ENCODE measurements at regions not wholly inside any gene's neighbourhood (a gene's known extent, or its start where the extent isn't known, plus 50 kb on each side); places are given as distances from the start of the nearest gene placed in this dataset.
"Not testable (repeated sequence)": the region's sequence is repeated elsewhere in the genome, so short reads cannot be mapped to it uniquely, and the experiment has no call there.

- H3K27ac ChIP-seq (ENCODE audit: low read length) = no peak overlapping the region
- peaks cover 6% of the 10 kb centered on the region for H3K4me1 ChIP-seq (ENCODE audit: control insufficient read depth, insufficient read depth, low read length)
- no peaks in the 10 kb centered on the region for H3K9me3 ChIP-seq (ENCODE audit: control insufficient read depth in 2 of 2, low read length in 2 of 2)
- no peaks in the 10 kb centered on the region for H3K27me3 ChIP-seq (ENCODE audit: control insufficient read depth in 1 of 2, insufficient read depth in 2 of 2, low read length in 2 of 2)
- no peak overlapping the region for H3K9ac ChIP-seq (ENCODE audit: low read length in 2 of 2)
- no peaks in the 10 kb centered on the region for H3K36me3 ChIP-seq (ENCODE audit: control insufficient read depth in 2 of 2, insufficient read depth in 2 of 2, low read length in 2 of 2)
- H3K4me3 ChIP-seq (ENCODE audit: low read length in 2 of 2) = no peak overlapping the region
These were observed 103.3 kb upstream of the CHST15 start for GRCh38 chr10:124196659-124197058.

- Histone ChIP-seq H3K36me3 (ENCODE audit: control insufficient read depth in 2 of 2, insufficient read depth in 2 of 2, low read length in 2 of 2) (no peaks in the 10 kb centered on the region), H3K4me1 (ENCODE audit: control insufficient read depth, insufficient read depth, low read length) (peaks cover 6% of the 10 kb centered on the region), H3K9ac (ENCODE audit: low read length in 2 of 2) (no peak overlapping the region), H3K4me3 (ENCODE audit: low read length in 2 of 2) (no peak overlapping the region), H3K27me3 (ENCODE audit: control insufficient read depth in 1 of 2, insufficient read depth in 2 of 2, low read length in 2 of 2) (no peaks in the 10 kb centered on the region), H3K27ac (ENCODE audit: low read length) (no peak overlapping the region), H3K9me3 (ENCODE audit: control insufficient read depth in 2 of 2, low read length in 2 of 2) (no peaks in the 10 kb centered on the region)
These were observed 100.9 kb upstream of the CHST15 start for GRCh38 chr10:124194199-124194824.

GRCh38 chr10:124193309-124193696, 99.9 kb upstream of the CHST15 start:
- Histone ChIP-seq H3K9me3 (ENCODE audit: control insufficient read depth in 2 of 2, low read length in 2 of 2) (no peaks in the 10 kb centered on the region), H3K27me3 (ENCODE audit: control insufficient read depth in 1 of 2, insufficient read depth in 2 of 2, low read length in 2 of 2) (no peaks in the 10 kb centered on the region), H3K4me1 (ENCODE audit: control insufficient read depth, insufficient read depth, low read length) (peaks cover 6% of the 10 kb centered on the region), H3K4me3 (ENCODE audit: low read length in 2 of 2) (no peak overlapping the region), H3K36me3 (ENCODE audit: control insufficient read depth in 2 of 2, insufficient read depth in 2 of 2, low read length in 2 of 2) (no peaks in the 10 kb centered on the region), H3K9ac (ENCODE audit: low read length in 2 of 2) (no peak overlapping the region), H3K27ac (ENCODE audit: low read length) (no peak overlapping the region)

GRCh38 chr10:124192664-124193308, 99.4 kb upstream of the CHST15 start:
- not testable (repeated sequence) for H3K9ac ChIP-seq (ENCODE audit: low read length in 2 of 2); H3K36me3 ChIP-seq (ENCODE audit: control insufficient read depth in 2 of 2, insufficient read depth in 2 of 2, low read length in 2 of 2); H3K9me3 ChIP-seq (ENCODE audit: control insufficient read depth in 2 of 2, low read length in 2 of 2); H3K27me3 ChIP-seq (ENCODE audit: control insufficient read depth in 1 of 2, insufficient read depth in 2 of 2, low read length in 2 of 2); H3K4me3 ChIP-seq (ENCODE audit: low read length in 2 of 2); H3K27ac ChIP-seq (ENCODE audit: low read length); H3K4me1 ChIP-seq (ENCODE audit: control insufficient read depth, insufficient read depth, low read length)

GRCh38 chr10:124190476-124190875, 97.1 kb upstream of the CHST15 start:
- not testable (repeated sequence) for H3K27ac ChIP-seq (ENCODE audit: low read length); H3K4me1 ChIP-seq (ENCODE audit: control insufficient read depth, insufficient read depth, low read length); H3K4me3 ChIP-seq (ENCODE audit: low read length in 2 of 2); H3K36me3 ChIP-seq (ENCODE audit: control insufficient read depth in 2 of 2, insufficient read depth in 2 of 2, low read length in 2 of 2); H3K9me3 ChIP-seq (ENCODE audit: control insufficient read depth in 2 of 2, low read length in 2 of 2); H3K9ac ChIP-seq (ENCODE audit: low read length in 2 of 2); H3K27me3 ChIP-seq (ENCODE audit: control insufficient read depth in 1 of 2, insufficient read depth in 2 of 2, low read length in 2 of 2)

GRCh38 chr10:124186956-124187355, 93.6 kb upstream of the CHST15 start:
- H3K27me3 ChIP-seq (ENCODE audit: control insufficient read depth in 1 of 2, insufficient read depth in 2 of 2, low read length in 2 of 2) = no peaks in the 10 kb centered on the region
- no peaks in the 10 kb centered on the region for H3K4me1 ChIP-seq (ENCODE audit: control insufficient read depth, insufficient read depth, low read length)
- H3K36me3 ChIP-seq (ENCODE audit: control insufficient read depth in 2 of 2, insufficient read depth in 2 of 2, low read length in 2 of 2) = no peaks in the 10 kb centered on the region
- no peak overlapping the region for H3K9ac ChIP-seq (ENCODE audit: low read length in 2 of 2)
- no peak overlapping the region for H3K4me3 ChIP-seq (ENCODE audit: low read length in 2 of 2)
- no peak overlapping the region for H3K27ac ChIP-seq (ENCODE audit: low read length)
- no peaks in the 10 kb centered on the region for H3K9me3 ChIP-seq (ENCODE audit: control insufficient read depth in 2 of 2, low read length in 2 of 2)

GRCh38 chr10:124185084-124185483, 91.7 kb upstream of the CHST15 start:
- H3K9ac ChIP-seq (ENCODE audit: low read length in 2 of 2) = no peak overlapping the region
- H3K36me3 ChIP-seq (ENCODE audit: control insufficient read depth in 2 of 2, insufficient read depth in 2 of 2, low read length in 2 of 2) = no peaks in the 10 kb centered on the region
- no peak overlapping the region for H3K4me3 ChIP-seq (ENCODE audit: low read length in 2 of 2)
- H3K4me1 ChIP-seq (ENCODE audit: control insufficient read depth, insufficient read depth, low read length) = no peaks in the 10 kb centered on the region
- no peak overlapping the region for H3K27ac ChIP-seq (ENCODE audit: low read length)
- no peaks in the 10 kb centered on the region for H3K27me3 ChIP-seq (ENCODE audit: control insufficient read depth in 1 of 2, insufficient read depth in 2 of 2, low read length in 2 of 2)
- H3K9me3 ChIP-seq (ENCODE audit: control insufficient read depth in 2 of 2, low read length in 2 of 2) = no peaks in the 10 kb centered on the region

- Histone ChIP-seq H3K9ac (ENCODE audit: low read length in 2 of 2) (no peak overlapping the region), H3K36me3 (ENCODE audit: control insufficient read depth in 2 of 2, insufficient read depth in 2 of 2, low read length in 2 of 2) (no peaks in the 10 kb centered on the region), H3K9me3 (ENCODE audit: control insufficient read depth in 2 of 2, low read length in 2 of 2) (no peaks in the 10 kb centered on the region), H3K27me3 (ENCODE audit: control insufficient read depth in 1 of 2, insufficient read depth in 2 of 2, low read length in 2 of 2) (no peaks in the 10 kb centered on the region), H3K27ac (ENCODE audit: low read length) (no peak overlapping the region), H3K4me3 (ENCODE audit: low read length in 2 of 2) (no peak overlapping the region), H3K4me1 (ENCODE audit: control insufficient read depth, insufficient read depth, low read length) (no peaks in the 10 kb centered on the region)
These were observed 90.9 kb upstream of the CHST15 start for GRCh38 chr10:124184208-124184830.

- no peaks in the 10 kb centered on the region for H3K9me3 ChIP-seq (ENCODE audit: control insufficient read depth in 2 of 2, low read length in 2 of 2)
- no peaks in the 10 kb centered on the region for H3K27me3 ChIP-seq (ENCODE audit: control insufficient read depth in 1 of 2, insufficient read depth in 2 of 2, low read length in 2 of 2)
- no peaks in the 10 kb centered on the region for H3K4me1 ChIP-seq (ENCODE audit: control insufficient read depth, insufficient read depth, low read length)
- no peak overlapping the region for H3K9ac ChIP-seq (ENCODE audit: low read length in 2 of 2)
- H3K36me3 ChIP-seq (ENCODE audit: control insufficient read depth in 2 of 2, insufficient read depth in 2 of 2, low read length in 2 of 2) = no peaks in the 10 kb centered on the region
- no peak overlapping the region for H3K4me3 ChIP-seq (ENCODE audit: low read length in 2 of 2)
- H3K27ac ChIP-seq (ENCODE audit: low read length) = no peak overlapping the region
These were observed 90.2 kb upstream of the CHST15 start for GRCh38 chr10:124183617-124184016.

GRCh38 chr10:124182088-124182541, 88.7 kb upstream of the CHST15 start:
- no peaks in the 10 kb centered on the region for H3K36me3 ChIP-seq (ENCODE audit: control insufficient read depth in 2 of 2, insufficient read depth in 2 of 2, low read length in 2 of 2)
- H3K27ac ChIP-seq (ENCODE audit: low read length) = no peak overlapping the region
- H3K4me1 ChIP-seq (ENCODE audit: control insufficient read depth, insufficient read depth, low read length) = no peaks in the 10 kb centered on the region
- H3K9me3 ChIP-seq (ENCODE audit: control insufficient read depth in 2 of 2, low read length in 2 of 2) = no peaks in the 10 kb centered on the region
- no peak overlapping the region for H3K4me3 ChIP-seq (ENCODE audit: low read length in 2 of 2)
- no peaks in the 10 kb centered on the region for H3K27me3 ChIP-seq (ENCODE audit: control insufficient read depth in 1 of 2, insufficient read depth in 2 of 2, low read length in 2 of 2)
- H3K9ac ChIP-seq (ENCODE audit: low read length in 2 of 2) = no peak overlapping the region

- H3K4me1 ChIP-seq (ENCODE audit: control insufficient read depth, insufficient read depth, low read length) = no peaks in the 10 kb centered on the region
- no peaks in the 10 kb centered on the region for H3K27me3 ChIP-seq (ENCODE audit: control insufficient read depth in 1 of 2, insufficient read depth in 2 of 2, low read length in 2 of 2)
- no peaks in the 10 kb centered on the region for H3K9me3 ChIP-seq (ENCODE audit: control insufficient read depth in 2 of 2, low read length in 2 of 2)
- no peak overlapping the region for H3K4me3 ChIP-seq (ENCODE audit: low read length in 2 of 2)
- no peak overlapping the region for H3K9ac ChIP-seq (ENCODE audit: low read length in 2 of 2)
- H3K36me3 ChIP-seq (ENCODE audit: control insufficient read depth in 2 of 2, insufficient read depth in 2 of 2, low read length in 2 of 2) = no peaks in the 10 kb centered on the region
- H3K27ac ChIP-seq (ENCODE audit: low read length) = no peak overlapping the region
These were observed 88.3 kb upstream of the CHST15 start for GRCh38 chr10:124181656-124182055.

All from stomach smooth muscle (tissue), 2 donors.